ENCODE measurements at regions not wholly inside any gene's neighbourhood (a gene's known extent, or its start where the extent isn't known, plus 50 kb on each side); places are given as distances from the start of the nearest gene placed in this dataset.

GRCh38 chrX:124239911-124240310 is 92.5 kb upstream of the TEX13D start:
- H3K9me3 ChIP-seq (ENCODE audit: control insufficient read depth, insufficient read depth, low read depth, low read length) = no peaks in the 10 kb centered on the region
- H3K4me3 ChIP-seq (ENCODE audit: low read depth, low read length) = no peak overlapping the region
- no peak overlapping the region for H3K27ac ChIP-seq (ENCODE audit: extremely low read depth, low read depth, low read length)
- TF ChIP-seq MYNN (tag by site-specific recombination; IDR thresholded peaks at IDR 0.05; ENCODE audit: borderline replicate concordance) (no peak), ZNF549 (tag by site-specific recombination; IDR thresholded peaks at IDR 0.05) (no peak), ZNF561 (tag by site-specific recombination; IDR thresholded peaks at IDR 0.05; ENCODE audit: borderline replicate concordance) (no peak), KLF8 (tag by site-specific recombination; IDR thresholded peaks at IDR 0.05) (no peak), WT1 (tag by site-specific recombination; IDR thresholded peaks at IDR 0.05) (no peak)
- no peaks in the 10 kb centered on the region for H3K4me1 ChIP-seq (ENCODE audit: control insufficient read depth, insufficient read depth, low read length)
- H3K36me3 ChIP-seq (ENCODE audit: control insufficient read depth in 2 of 2, insufficient read depth in 1 of 2, low read length in 2 of 2) = no peaks in the 10 kb centered on the region
- POLR2A ChIA-PET = no interaction called here
- CTCF ChIA-PET = no interaction called here

- Histone ChIP-seq H3K4me3 (ENCODE audit: low read depth, low read length) (no peak overlapping the region), H3K9me3 (ENCODE audit: control insufficient read depth, insufficient read depth, low read depth, low read length) (no peaks in the 10 kb centered on the region), H3K4me1 (ENCODE audit: control insufficient read depth, insufficient read depth, low read length) (no peaks in the 10 kb centered on the region), H3K27ac (ENCODE audit: extremely low read depth, low read depth, low read length) (no peak overlapping the region), H3K36me3 (ENCODE audit: control insufficient read depth in 2 of 2, insufficient read depth in 1 of 2, low read length in 2 of 2) (no peaks in the 10 kb centered on the region)
- CTCF ChIA-PET = interaction anchor here (0.6 kb wide), 1 partner anchor 791 kb away, joined by 3 read pairs; no protein-coding TSS in a partner anchor
- POLR2A ChIA-PET = no interaction called here
- TF ChIP-seq GLIS1 (tag by site-specific recombination; IDR thresholded peaks at IDR 0.05) (no peak), REST (tag by site-specific recombination; IDR thresholded peaks at IDR 0.05) (no peak), ZNF623 (tag by site-specific recombination; IDR thresholded peaks at IDR 0.05) (no peak), ZNF837 (tag by site-specific recombination; IDR thresholded peaks at IDR 0.05) (no peak), ZNF677 (tag by site-specific recombination; IDR thresholded peaks at IDR 0.05) (no peak), ZNF280C (tag by site-specific recombination; IDR thresholded peaks at IDR 0.05) (no peak), ZNF423 (tag by site-specific recombination; IDR thresholded peaks at IDR 0.05) (no peak), ZSCAN16 (tag by site-specific recombination; IDR thresholded peaks at IDR 0.05) (no peak), ZFP37 (tag by site-specific recombination; IDR thresholded peaks at IDR 0.05) (no peak), ZNF580 (tag by site-specific recombination; IDR thresholded peaks at IDR 0.05) (no peak), ZBTB48 (tag by site-specific recombination; IDR thresholded peaks at IDR 0.05) (no peak), ZNF426 (tag by site-specific recombination; IDR thresholded peaks at IDR 0.05) (no peak), ZNF518A (tag by site-specific recombination; conservative IDR thresholded peaks at IDR 0.05; ENCODE audit: low read depth) (no peak), ZNF335 (tag by site-specific recombination; conservative IDR thresholded peaks at IDR 0.05) (no peak), ZNF621 (tag by site-specific recombination; IDR thresholded peaks at IDR 0.05) (no peak), ZNF830 (tag by site-specific recombination; IDR thresholded peaks at IDR 0.05; ENCODE audit: low read depth) (no peak), BCL6B (tag by site-specific recombination; IDR thresholded peaks at IDR 0.05) (no peak), MEIS1 (CRISPR knock-in tag; IDR thresholded peaks at IDR 0.05; ENCODE audit: borderline replicate concordance) (no peak)
These were observed 92.0 kb upstream of the TEX13D start for GRCh38 chrX:124240422-124240821.

All from HEK293 (cell line).